HCT116 (cell line): ENCODE measurements at regions not wholly inside any gene's neighbourhood (a gene's known extent, or its start where the extent isn't known, plus 50 kb on each side); places are given as distances from the start of the nearest gene placed in this dataset.

Experiments
- ATAC-seq: fragments of 200-7000 bp; cut with Tn5 transposase; 2 replicates; pipeline ENCODE4 v1.9.1; 2020; ENCODE audit warnings: mild to moderate bottlenecking, moderate library complexity
- BruUV-seq: library from RNA; stranded (reverse); fragments of 400-500 nt; replicated peaks from 2 replicates; lab custom pipeline; 2021; lab: Mats Ljungman, UMichigan
- CTCF ChIA-PET: fragments of 300-600 bp; sonication (Branson Sonifier 250); formaldehyde crosslinking; loops from one replicate; lab custom pipeline; 2021; ENCODE audit warnings: antibody characterized with exemption; lab: Charles Lee
- POLR2A ChIA-PET: fragments of 300-600, 350-600 bp; sonication (Branson Sonifier 250); formaldehyde crosslinking; loops from one replicate; lab custom pipeline; 2021; ENCODE audit warnings: antibody characterized with exemption; lab: Charles Lee
- RAD21 ChIA-PET, 2 experiments: fragments of 300-600 bp; sonication (Branson Sonifier 250); formaldehyde crosslinking; loops; one replicate each; lab custom pipeline; 2023; ENCODE audit warnings: low total read pairs in 2 of 2; ENCODE audit not compliant: uncharacterized antibody in 2 of 2, unreplicated experiment in 2 of 2, low non-redundant PET in 1 of 2; lab: Charles Lee
- DNase-seq: peaks from one replicate; pipeline ENCODE4 v3.0.0-alpha.2; 2010; ENCODE audit warnings: low read depth, low spot score
- H2AFZ ChIP-seq: fragments of 200-600 bp; shearing (Covaris generic), sonication (generic); 2 replicates; pipeline ENCODE4 v1.6.1; 2017; ENCODE audit warnings: low read depth, mixed run types, mixed read lengths, antibody characterized with exemption, low read length; ENCODE audit not compliant: poor library complexity, severe bottlenecking
- H3K27ac ChIP-seq: 2 replicates; pipeline ENCODE4 v1.5.1; 2012; ENCODE audit warnings: low read depth, low read length
- H3K27me3 ChIP-seq: fragments of 200-600 bp; sonication (generic); 2 replicates; pipeline ENCODE4 v1.6.1; 2016; ENCODE audit warnings: mixed run types, low read length, mixed read lengths; ENCODE audit not compliant: insufficient read depth
- H3K36me3 ChIP-seq, 2 experiments: fragments of 200-500 bp in 1 of 2; fragments of 200-600 bp in 1 of 2; sonication (Bioruptor generic) in 1 of 2; sonication (generic) in 1 of 2; 2 replicates each; pipeline versions ENCODE4 v1.5.1 to v1.6.1; 2014 to 2016; ENCODE audit warnings: low read length in 2 of 2, inconsistent platforms in 1 of 2, mixed read lengths in 1 of 2, mixed run types in 1 of 2; ENCODE audit not compliant: insufficient read depth in 2 of 2, control insufficient read depth in 1 of 2
- H3K4me1 ChIP-seq, 2 experiments: fragments of 200-600 bp in 1 of 2; sonication (generic) in 1 of 2; 2 replicates each; pipeline versions ENCODE4 v1.5.1 to v1.6.1; 2012 to 2017; ENCODE audit warnings: low read length in 2 of 2, inconsistent platforms in 1 of 2, mild to moderate bottlenecking in 1 of 2, mixed read lengths in 1 of 2, mixed run types in 1 of 2, moderate library complexity in 1 of 2; ENCODE audit not compliant: insufficient read depth in 2 of 2, control insufficient read depth in 1 of 2
- H3K4me2 ChIP-seq: fragments of 200-600 bp; sonication (generic); 2 replicates; pipeline ENCODE4 v1.6.1; 2017; ENCODE audit warnings: mixed run types, low read length, mixed read lengths
- H3K4me3 ChIP-seq, 2 experiments: fragments of 200-600 bp in 1 of 2; sonication (generic) in 1 of 2; replicated peaks in 1 of 2; 2 replicates each; pipeline ENCODE4 v1.5.1; 2011 to 2016; ENCODE audit warnings: low read length in 2 of 2, control low read depth in 1 of 2, low read depth in 1 of 2, mild to moderate bottlenecking in 1 of 2, mixed read lengths in 1 of 2, mixed run types in 1 of 2
- H3K79me2 ChIP-seq: fragments of 200-600 bp; sonication (generic); 2 replicates; pipeline ENCODE4 v1.6.1; 2017; ENCODE audit warnings: mild to moderate bottlenecking, mixed run types, low read length, moderate library complexity, mixed read lengths; ENCODE audit not compliant: insufficient read depth
- H3K9ac ChIP-seq: fragments of 200-600 bp; sonication (generic); 2 replicates; pipeline ENCODE4 v1.6.1; 2016; ENCODE audit warnings: low read length, mixed read lengths
- H3K9me2 ChIP-seq: fragments of 200-600 bp; sonication (generic), shearing (Covaris generic); 2 replicates; pipeline ENCODE4 v1.6.1; 2017; ENCODE audit warnings: mixed run types, mild to moderate bottlenecking, moderate library complexity; ENCODE audit not compliant: insufficient read depth
- H3K9me3 ChIP-seq, 2 experiments: fragments of 200-500 bp in 1 of 2; fragments of 200-600 bp in 1 of 2; sonication (Bioruptor generic) in 1 of 2; sonication (generic) in 1 of 2; 2 replicates each; pipeline ENCODE4 v1.6.1; 2014 to 2017; ENCODE audit warnings: low read length in 2 of 2, mixed read lengths in 2 of 2, inconsistent platforms in 1 of 2, low read depth in 1 of 2, mild to moderate bottlenecking in 1 of 2, mixed run types in 1 of 2, moderate library complexity in 1 of 2; ENCODE audit not compliant: control insufficient read depth in 1 of 2, insufficient read depth in 1 of 2
- H4K20me1 ChIP-seq: fragments of 200-600 bp; sonication (generic), shearing (Covaris generic); 2 replicates; pipeline ENCODE4 v1.6.1; 2017; ENCODE audit warnings: mixed run types, mild to moderate bottlenecking, moderate library complexity; ENCODE audit not compliant: insufficient read depth
- CBX3 ChIP-seq: IDR thresholded peaks from 2 replicates; pipeline ENCODE4 v1.6.1; 2012; ENCODE audit warnings: low read depth
- CEBPB ChIP-seq: IDR thresholded peaks from 2 replicates; pipeline ENCODE4 v1.6.1; 2012; ENCODE audit warnings: low read depth
- CTCF ChIP-seq, 3 experiments: fragments of 200-600 bp in 1 of 3; sonication (generic) in 1 of 3; IDR thresholded peaks in 2 of 3; conservative IDR thresholded peaks in 1 of 3; 2 replicates each; pipeline ENCODE4 v1.5.1; 2012 to 2017; ENCODE audit warnings: low read depth in 2 of 3, low read length in 2 of 3, antibody characterized with exemption in 1 of 3, borderline replicate concordance in 1 of 3, control low read depth in 1 of 3, mild to moderate bottlenecking in 1 of 3, mixed read lengths in 1 of 3, mixed run types in 1 of 3, moderate library complexity in 1 of 3; ENCODE audit not compliant: insufficient read depth in 1 of 3
- EGR1 ChIP-seq: IDR thresholded peaks from 2 replicates; pipeline ENCODE4 v1.6.1; 2012; ENCODE audit warnings: low read depth
- ELF1 ChIP-seq: IDR thresholded peaks from 2 replicates; pipeline ENCODE4 v1.6.1; 2012; ENCODE audit warnings: low read depth, borderline replicate concordance
- EZH2 ChIP-seq: fragments of 200-600 bp; sonication (generic); IDR thresholded peaks from 2 replicates; pipeline ENCODE4 v1.6.1; 2017; ENCODE audit warnings: antibody characterized with exemption, mixed run types
- EZH2phosphoT487 ChIP-seq: fragments of 200-600 bp; IDR thresholded peaks from 2 replicates; pipeline ENCODE4 v1.6.1; 2018; ENCODE audit warnings: antibody characterized with exemption, borderline replicate concordance
- MAX ChIP-seq: IDR thresholded peaks from 2 replicates; pipeline ENCODE4 v1.6.1; 2012
- POLR2A ChIP-seq: IDR thresholded peaks from 2 replicates; pipeline ENCODE4 v1.7.0; 2011; ENCODE audit warnings: borderline replicate concordance; ENCODE audit not compliant: insufficient read depth, insufficient read length; ENCODE audit errors: extremely low read depth
- POLR2AphosphoS5 ChIP-seq: IDR thresholded peaks from 2 replicates; pipeline ENCODE4 v1.6.1; 2011; ENCODE audit warnings: mild to moderate bottlenecking, low read depth, low read length, moderate library complexity
- RAD21 ChIP-seq: IDR thresholded peaks from 2 replicates; pipeline ENCODE4 v1.6.1; 2012; ENCODE audit warnings: low read depth, mild to moderate bottlenecking
- SIN3A ChIP-seq: IDR thresholded peaks from 2 replicates; pipeline ENCODE4 v1.6.1; 2012; ENCODE audit warnings: low read depth
- SP1 ChIP-seq: IDR thresholded peaks from 2 replicates; pipeline ENCODE4 v1.6.1; 2012; ENCODE audit warnings: low read depth
- ZNF274 ChIP-seq: fragments of 200-500 bp; sonication (Bioruptor generic); IDR thresholded peaks from 2 replicates; pipeline ENCODE4 v1.6.1; 2014; ENCODE audit warnings: mild to moderate bottlenecking, low read depth, low read length, inconsistent platforms
- intact Hi-C: fragments of 100-400 bp; cut with micrococcal nuclease; formaldehyde crosslinking; loops from 2 replicates; pipeline ENCODE4 v1.10.0; 2022
- TF ChIP-seq, protein P1 (sequence below): IDR thresholded peaks from 2 replicates; pipeline ENCODE4 v1.6.1; 2012; ENCODE audit warnings: low read depth

DNA sequence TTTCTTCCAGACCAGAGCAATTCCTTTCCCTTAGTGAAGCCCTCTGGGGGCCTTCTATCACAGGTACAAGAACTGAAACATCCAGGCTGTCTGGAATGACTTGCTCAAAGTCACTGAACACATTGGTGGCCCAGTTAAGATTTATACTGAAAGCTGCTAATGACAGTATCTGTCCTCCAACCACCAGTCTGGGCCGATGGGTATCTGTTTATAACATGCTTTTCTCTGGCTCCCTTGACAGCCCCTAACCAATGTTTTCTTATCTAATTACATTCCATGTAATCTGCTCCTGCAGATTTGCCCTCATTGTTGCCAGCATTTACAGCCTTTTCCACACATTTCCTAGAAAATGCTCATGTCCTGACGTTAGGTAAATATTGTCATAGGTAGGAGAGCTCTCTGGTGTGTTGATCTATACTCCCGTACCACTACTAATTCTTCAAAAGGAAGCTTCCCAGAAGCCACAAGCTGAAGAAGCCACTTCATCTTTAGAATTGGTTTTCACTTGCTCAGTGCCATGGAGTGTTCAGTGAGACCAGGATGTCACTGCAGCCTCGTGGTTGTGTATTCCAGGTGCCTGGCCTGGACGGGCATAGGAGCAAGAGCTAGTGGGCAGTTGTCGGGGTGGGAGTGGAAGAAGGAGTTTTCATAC is 163.9 kb downstream of the TSEN15 start:
- ChIA-PET POLR2A (no interaction called here), RAD21 (no interaction called here), CTCF (no interaction called here)
- Histone ChIP-seq H3K4me2 (no peak overlapping the region), H3K9me3 (no peaks in the 10 kb centered on the region), H3K27ac (no peak overlapping the region), H3K9ac (no peak overlapping the region), H3K9me2 (no peaks in the 10 kb centered on the region), H3K4me1 (peaks cover 8 to 16% of the 10 kb centered on the region in 2 experiments), H4K20me1 (no peaks in the 10 kb centered on the region), H3K4me3 (no peak overlapping the region), H3K36me3 (no peaks in the 10 kb centered on the region), H2AFZ (no peak overlapping the region), H3K79me2 (no peaks in the 10 kb centered on the region), H3K27me3 (no peaks in the 10 kb centered on the region)
- intact Hi-C loops = no loop called here
- DNase-seq (no peak), ATAC-seq (no peak)
- BruUV-seq = no TSS peak
- TF ChIP-seq EZH2phosphoT487 = no peak
- TF ChIP-seq ELF1 = no peak

GRCh38 chr1:184218458-184219075 is 167.0 kb downstream of the TSEN15 start:
- no peak for TF ChIP-seq EGR1
- no peak for TF ChIP-seq POLR2AphosphoS5
- TF ChIP-seq EZH2phosphoT487 = no peak
- no peak for TF ChIP-seq SIN3A
- TF ChIP-seq CEBPB = no peak
- TF ChIP-seq, protein P1, sequence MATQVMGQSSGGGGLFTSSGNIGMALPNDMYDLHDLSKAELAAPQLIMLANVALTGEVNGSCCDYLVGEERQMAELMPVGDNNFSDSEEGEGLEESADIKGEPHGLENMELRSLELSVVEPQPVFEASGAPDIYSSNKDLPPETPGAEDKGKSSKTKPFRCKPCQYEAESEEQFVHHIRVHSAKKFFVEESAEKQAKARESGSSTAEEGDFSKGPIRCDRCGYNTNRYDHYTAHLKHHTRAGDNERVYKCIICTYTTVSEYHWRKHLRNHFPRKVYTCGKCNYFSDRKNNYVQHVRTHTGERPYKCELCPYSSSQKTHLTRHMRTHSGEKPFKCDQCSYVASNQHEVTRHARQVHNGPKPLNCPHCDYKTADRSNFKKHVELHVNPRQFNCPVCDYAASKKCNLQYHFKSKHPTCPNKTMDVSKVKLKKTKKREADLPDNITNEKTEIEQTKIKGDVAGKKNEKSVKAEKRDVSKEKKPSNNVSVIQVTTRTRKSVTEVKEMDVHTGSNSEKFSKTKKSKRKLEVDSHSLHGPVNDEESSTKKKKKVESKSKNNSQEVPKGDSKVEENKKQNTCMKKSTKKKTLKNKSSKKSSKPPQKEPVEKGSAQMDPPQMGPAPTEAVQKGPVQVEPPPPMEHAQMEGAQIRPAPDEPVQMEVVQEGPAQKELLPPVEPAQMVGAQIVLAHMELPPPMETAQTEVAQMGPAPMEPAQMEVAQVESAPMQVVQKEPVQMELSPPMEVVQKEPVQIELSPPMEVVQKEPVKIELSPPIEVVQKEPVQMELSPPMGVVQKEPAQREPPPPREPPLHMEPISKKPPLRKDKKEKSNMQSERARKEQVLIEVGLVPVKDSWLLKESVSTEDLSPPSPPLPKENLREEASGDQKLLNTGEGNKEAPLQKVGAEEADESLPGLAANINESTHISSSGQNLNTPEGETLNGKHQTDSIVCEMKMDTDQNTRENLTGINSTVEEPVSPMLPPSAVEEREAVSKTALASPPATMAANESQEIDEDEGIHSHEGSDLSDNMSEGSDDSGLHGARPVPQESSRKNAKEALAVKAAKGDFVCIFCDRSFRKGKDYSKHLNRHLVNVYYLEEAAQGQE = no peak
- TF ChIP-seq CBX3 = no peak
- no peak for TF ChIP-seq SP1
- TF ChIP-seq EZH2 = no peak
- no peak for TF ChIP-seq ELF1
- no peak for TF ChIP-seq POLR2A
- no peak for TF ChIP-seq ZNF274
- TF ChIP-seq MAX = no peak
- TF ChIP-seq RAD21 = no peak
- no peak for TF ChIP-seq CTCF (IDR thresholded peaks at IDR 0.05 in 2 of 3, conservative IDR thresholded peaks at IDR 0.05 in 1 of 3; ENCODE audit: borderline replicate concordance in 1 of 3, insufficient read depth in 1 of 3, low read depth in 2 of 3, low read length in 2 of 3)
- Histone ChIP-seq H3K9me2 (no peaks in the 10 kb centered on the region), H3K4me2 (no peak overlapping the region), H3K27ac (no peak overlapping the region), H4K20me1 (no peaks in the 10 kb centered on the region), H3K4me1 (peaks cover 0 to 3% of the 10 kb centered on the region in 2 experiments; a peak in 1 of 4 replicates), H2AFZ (no peak overlapping the region), H3K79me2 (no peaks in the 10 kb centered on the region), H3K36me3 (no peaks in the 10 kb centered on the region), H3K27me3 (no peaks in the 10 kb centered on the region), H3K9ac (no peak overlapping the region), H3K9me3 (no peaks in the 10 kb centered on the region), H3K4me3 (no peak overlapping the region)
- ChIA-PET CTCF (no interaction called here), RAD21 (no interaction called here), POLR2A (no interaction called here)
- DNase-seq (no peak), ATAC-seq (no peak)
- intact Hi-C loops = no loop called here
- BruUV-seq = no TSS peak
